ENCODE measurements at regions not wholly inside any gene's neighbourhood (a gene's known extent, or its start where the extent isn't known, plus 50 kb on each side); places are given as distances from the start of the nearest gene placed in this dataset.
"Not testable (repeated sequence)": the region's sequence is repeated elsewhere in the genome, so short reads cannot be mapped to it uniquely, and the experiment has no call there.

GRCh38 chr4:93888308-93888707, 59.8 kb downstream of the ATOH1 start:
- no peak for DNase-seq (ENCODE audit: low read depth, low spot score)

GRCh38 chr4:93888768-93889167, 60.2 kb downstream of the ATOH1 start:
- DNase-seq (ENCODE audit: low read depth, low spot score), result no peak

- DNase-seq (ENCODE audit: low read depth, low spot score), result no peak
These were observed 62.7 kb downstream of the ATOH1 start for GRCh38 chr4:93891244-93891643.

GRCh38 chr4:93894995-93895394, 66.4 kb downstream of the ATOH1 start:
- no peak for DNase-seq (ENCODE audit: low read depth, low spot score)

GRCh38 chr4:93896516-93896915, 68.0 kb downstream of the ATOH1 start:
- no peak for DNase-seq (ENCODE audit: low read depth, low spot score)

- DNase-seq (ENCODE audit: low read depth, low spot score), result no peak
These were observed 69.0 kb downstream of the ATOH1 start for GRCh38 chr4:93897559-93897958.

- no peak for DNase-seq (ENCODE audit: low read depth, low spot score)
These were observed 80.2 kb downstream of the ATOH1 start for GRCh38 chr4:93908778-93909177.

- DNase-seq (ENCODE audit: low read depth, low spot score), result no peak
These were observed 83.1 kb downstream of the ATOH1 start for GRCh38 chr4:93911671-93912070.

GRCh38 chr4:93912146-93912545, 83.6 kb downstream of the ATOH1 start:
- no peak for DNase-seq (ENCODE audit: low read depth, low spot score)

GRCh38 chr4:93918856-93919255, 90.3 kb downstream of the ATOH1 start:
- no peak for DNase-seq (ENCODE audit: low read depth, low spot score)

GRCh38 chr4:93923570-93923969, 95.0 kb downstream of the ATOH1 start:
- not testable (repeated sequence) for DNase-seq (ENCODE audit: low read depth, low spot score)

- DNase-seq (ENCODE audit: low read depth, low spot score), result no peak
These were observed 118.7 kb downstream of the ATOH1 start for GRCh38 chr4:93947286-93947685.

GRCh38 chr4:93950239-93950638, 121.7 kb downstream of the ATOH1 start:
- DNase-seq (ENCODE audit: low read depth, low spot score), result not testable (repeated sequence)

GRCh38 chr4:93957186-93957585, 128.6 kb downstream of the ATOH1 start:
- no peak for DNase-seq (ENCODE audit: low read depth, low spot score)

GRCh38 chr4:93960450-93960849, 131.9 kb downstream of the ATOH1 start:
- DNase-seq (ENCODE audit: low read depth, low spot score), result no peak

GRCh38 chr4:93960916-93961315, 132.4 kb downstream of the ATOH1 start:
- no peak for DNase-seq (ENCODE audit: low read depth, low spot score)

- DNase-seq (ENCODE audit: low read depth, low spot score), result peak; percentile 4
These were observed 153.0 kb downstream of the ATOH1 start for GRCh38 chr4:93981594-93981993.

GRCh38 chr4:93982255-93982654, 153.7 kb downstream of the ATOH1 start:
- no peak for DNase-seq (ENCODE audit: low read depth, low spot score)

- no peak for DNase-seq (ENCODE audit: low read depth, low spot score)
These were observed 154.6 kb downstream of the ATOH1 start for GRCh38 chr4:93983140-93983539.

GRCh38 chr4:93994175-93994994, 165.8 kb downstream of the ATOH1 start:
- DNase-seq (ENCODE audit: low read depth, low spot score), result no peak

GRCh38 chr4:93996895-93997294, 168.3 kb downstream of the ATOH1 start:
- no peak for DNase-seq (ENCODE audit: low read depth, low spot score)

GRCh38 chr4:94000559-94000958, 172.0 kb downstream of the ATOH1 start:
- DNase-seq (ENCODE audit: low read depth, low spot score), result no peak

- no peak for DNase-seq (ENCODE audit: low read depth, low spot score)
These were observed 178.4 kb downstream of the ATOH1 start for GRCh38 chr4:94006932-94007331.

GRCh38 chr4:94011190-94011589, 182.6 kb downstream of the ATOH1 start:
- peak; percentile 33 for DNase-seq (ENCODE audit: low read depth, low spot score)
